ENCODE measurements at regions not wholly inside any gene's neighbourhood (a gene's known extent, or its start where the extent isn't known, plus 50 kb on each side); places are given as distances from the start of the nearest gene placed in this dataset.
A peak's percentile ranks its signal among the peaks of the same experiment; 100 is the strongest.

DNA sequence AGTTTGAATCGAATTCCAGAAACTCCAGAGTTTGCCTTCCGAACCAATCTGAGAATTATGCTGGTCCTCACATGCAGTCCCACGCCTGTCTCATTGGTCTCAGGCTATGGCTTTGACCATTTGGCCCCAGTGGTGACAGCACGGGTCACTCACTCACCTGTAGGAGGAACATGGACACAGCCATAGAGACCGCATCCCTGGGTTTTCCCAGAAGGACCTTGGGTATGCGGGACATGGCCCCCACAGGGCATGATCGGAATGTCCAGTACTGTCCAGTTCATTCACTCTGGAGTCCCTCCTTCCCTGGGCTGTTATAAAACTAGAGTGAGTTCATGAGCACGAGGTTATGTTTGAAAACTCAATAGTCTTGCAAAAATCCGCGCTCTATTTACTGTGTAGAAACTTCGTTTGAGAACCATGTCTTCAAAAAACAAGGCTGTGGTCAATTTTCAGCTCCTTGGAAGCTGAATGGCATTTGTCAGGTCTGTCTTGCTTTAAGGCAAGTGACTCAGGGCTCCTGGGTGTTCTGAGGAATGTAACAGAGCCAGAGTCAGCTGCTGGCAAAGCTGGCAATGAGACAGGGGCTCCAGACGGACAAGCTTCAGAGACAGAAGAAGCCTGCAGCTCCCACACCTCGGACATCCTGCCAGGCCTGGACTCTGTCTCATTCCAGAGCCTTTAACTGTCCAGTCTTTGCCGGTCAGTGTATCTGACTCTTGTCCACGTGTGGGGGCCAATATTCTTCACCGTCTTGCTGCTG is 86.7 kb upstream of the TMEM18 start:
- CTCF ChIA-PET, result no interaction called here
- TF ChIP-seq, protein P1, sequence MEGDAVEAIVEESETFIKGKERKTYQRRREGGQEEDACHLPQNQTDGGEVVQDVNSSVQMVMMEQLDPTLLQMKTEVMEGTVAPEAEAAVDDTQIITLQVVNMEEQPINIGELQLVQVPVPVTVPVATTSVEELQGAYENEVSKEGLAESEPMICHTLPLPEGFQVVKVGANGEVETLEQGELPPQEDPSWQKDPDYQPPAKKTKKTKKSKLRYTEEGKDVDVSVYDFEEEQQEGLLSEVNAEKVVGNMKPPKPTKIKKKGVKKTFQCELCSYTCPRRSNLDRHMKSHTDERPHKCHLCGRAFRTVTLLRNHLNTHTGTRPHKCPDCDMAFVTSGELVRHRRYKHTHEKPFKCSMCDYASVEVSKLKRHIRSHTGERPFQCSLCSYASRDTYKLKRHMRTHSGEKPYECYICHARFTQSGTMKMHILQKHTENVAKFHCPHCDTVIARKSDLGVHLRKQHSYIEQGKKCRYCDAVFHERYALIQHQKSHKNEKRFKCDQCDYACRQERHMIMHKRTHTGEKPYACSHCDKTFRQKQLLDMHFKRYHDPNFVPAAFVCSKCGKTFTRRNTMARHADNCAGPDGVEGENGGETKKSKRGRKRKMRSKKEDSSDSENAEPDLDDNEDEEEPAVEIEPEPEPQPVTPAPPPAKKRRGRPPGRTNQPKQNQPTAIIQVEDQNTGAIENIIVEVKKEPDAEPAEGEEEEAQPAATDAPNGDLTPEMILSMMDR (IDR thresholded peaks at IDR 0.05; ENCODE audit: insufficient read depth, low read length, missing control alignments), result no peak
- H3K4me3 ChIP-seq (ENCODE audit: low read depth, low read length), result no peak overlapping the region
- peak; percentile 9 for DNase-seq (ENCODE audit: low read depth, low spot score)
- POLR2A ChIA-PET, result no interaction called here

DNA sequence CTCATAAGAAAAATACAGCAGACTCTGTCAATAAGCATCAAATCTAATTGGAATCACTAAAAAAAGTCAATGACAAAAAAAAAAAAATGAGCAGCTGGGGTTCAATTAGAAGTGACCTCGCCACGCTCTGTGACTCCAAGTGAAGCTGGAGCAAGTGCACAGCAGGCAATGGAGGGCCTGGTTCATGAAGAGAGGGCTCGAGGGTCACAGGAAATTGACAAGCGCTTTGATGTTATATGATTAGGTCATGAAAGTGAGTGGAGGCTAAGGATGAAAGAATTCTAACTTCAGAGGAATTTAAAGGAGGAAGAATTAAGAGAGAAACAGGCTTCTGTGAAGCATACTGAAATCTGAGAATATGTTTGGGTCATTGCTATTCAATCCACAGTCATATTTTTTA is 85.4 kb upstream of the TMEM18 start:
- TF ChIP-seq, protein P1 (IDR thresholded peaks at IDR 0.05; ENCODE audit: insufficient read depth, low read length, missing control alignments), result no peak
- ChIA-PET POLR2A (no interaction called here), CTCF (no interaction called here)
- no peak overlapping the region for H3K4me3 ChIP-seq (ENCODE audit: low read depth, low read length)
- DNase-seq (ENCODE audit: low read depth, low spot score), result no peak

DNA sequence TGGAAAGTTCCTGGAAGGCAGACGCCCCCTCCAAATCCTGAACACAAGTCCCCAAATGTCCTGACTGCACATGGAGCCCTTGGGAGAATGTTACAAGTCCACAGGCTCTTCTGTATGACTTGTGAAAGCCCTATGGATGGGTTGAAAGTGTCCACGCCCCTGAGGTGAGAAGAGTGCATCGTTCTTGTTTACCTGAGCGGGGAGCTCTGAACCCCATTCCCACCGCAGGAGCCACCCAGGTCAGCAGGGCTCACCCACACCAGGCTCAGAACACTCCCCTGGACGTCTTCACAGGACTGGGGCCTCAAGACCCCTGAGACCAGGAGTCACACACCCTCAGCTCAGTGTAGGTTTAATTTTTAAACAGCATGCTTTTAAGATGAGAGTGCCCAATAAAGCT is 84.2 kb upstream of the TMEM18 start:
- ChIA-PET POLR2A (no interaction called here), CTCF (no interaction called here)
- H3K4me3 ChIP-seq (ENCODE audit: low read depth, low read length), result no peak overlapping the region
- no peak for DNase-seq (ENCODE audit: low read depth, low spot score)
- TF ChIP-seq, protein P1 (IDR thresholded peaks at IDR 0.05; ENCODE audit: insufficient read depth, low read length, missing control alignments), result no peak

GRCh38 chr2:760001-760400 is 82.8 kb upstream of the TMEM18 start:
- CTCF ChIA-PET, result interaction anchor here (0.7 kb wide), 1 partner anchor 19 kb away, joined by 3 read pairs; no protein-coding TSS in a partner anchor
- no peak for DNase-seq (ENCODE audit: low read depth, low spot score)
- POLR2A ChIA-PET, result no interaction called here
- H3K4me3 ChIP-seq (ENCODE audit: low read depth, low read length), result no peak overlapping the region
- TF ChIP-seq, protein P1 (IDR thresholded peaks at IDR 0.05; ENCODE audit: insufficient read depth, low read length, missing control alignments), result no peak

- ChIA-PET POLR2A (no interaction called here), CTCF (interaction anchor here (0.7 kb wide), 1 partner anchor 43 kb away, joined by 3 read pairs; no protein-coding TSS in a partner anchor)
- TF ChIP-seq, protein P1 (IDR thresholded peaks at IDR 0.05; ENCODE audit: insufficient read depth, low read length, missing control alignments), result no peak
- no peak overlapping the region for H3K4me3 ChIP-seq (ENCODE audit: low read depth, low read length)
- no peak for DNase-seq (ENCODE audit: low read depth, low spot score)
Measured at GRCh38 chr2:758073-758820, 81.0 kb upstream of the TMEM18 start.

DNA sequence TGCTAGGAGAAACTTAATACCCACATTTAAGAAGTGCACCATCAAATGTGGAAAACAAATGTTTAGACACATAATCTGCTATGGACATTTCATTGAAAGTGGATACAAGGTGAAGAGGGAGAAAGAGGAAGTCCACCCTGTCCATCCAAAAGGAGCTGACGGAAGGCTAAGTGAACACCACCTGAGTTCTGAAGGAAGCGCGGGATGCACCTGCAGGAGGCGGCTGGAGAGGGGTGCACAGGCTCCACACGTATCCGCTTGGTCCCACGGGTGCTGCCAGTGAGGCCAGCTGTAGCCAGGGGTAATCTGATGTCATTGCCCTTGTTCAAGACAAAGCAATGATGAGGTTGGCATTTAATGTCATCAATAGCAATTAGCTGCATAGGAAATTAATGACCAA is 75.9 kb upstream of the TMEM18 start:
- ChIA-PET POLR2A (no interaction called here), CTCF (no interaction called here)
- no peak overlapping the region for H3K4me3 ChIP-seq (ENCODE audit: low read depth, low read length)
- DNase-seq (ENCODE audit: low read depth, low spot score), result no peak
- TF ChIP-seq, protein P1 (IDR thresholded peaks at IDR 0.05; ENCODE audit: insufficient read depth, low read length, missing control alignments), result no peak
